ENCODE measurements at regions not wholly inside any gene's neighbourhood (a gene's known extent, or its start where the extent isn't known, plus 50 kb on each side); places are given as distances from the start of the nearest gene placed in this dataset.

DNA sequence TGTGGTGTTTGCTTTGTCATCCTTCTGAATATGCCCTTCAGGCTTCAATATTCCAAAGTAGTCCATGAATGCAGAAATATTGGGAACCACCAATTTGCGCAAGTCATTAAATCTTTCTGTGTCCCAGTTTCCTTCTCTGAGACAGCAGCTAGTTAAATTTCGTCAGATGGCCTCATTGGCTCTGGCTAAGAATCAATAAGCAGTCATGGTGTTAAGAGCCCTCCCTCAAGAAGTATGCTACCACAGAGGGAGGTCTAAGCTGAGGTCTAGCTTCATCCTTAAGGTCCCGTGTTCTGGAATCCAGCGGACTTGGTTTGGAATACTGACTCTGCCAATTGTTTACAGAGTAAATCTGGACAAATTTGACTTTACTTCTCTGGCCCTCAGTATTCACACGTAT is 59.1 kb upstream of the C5orf58 start:
- TF ChIP-seq, protein P1, sequence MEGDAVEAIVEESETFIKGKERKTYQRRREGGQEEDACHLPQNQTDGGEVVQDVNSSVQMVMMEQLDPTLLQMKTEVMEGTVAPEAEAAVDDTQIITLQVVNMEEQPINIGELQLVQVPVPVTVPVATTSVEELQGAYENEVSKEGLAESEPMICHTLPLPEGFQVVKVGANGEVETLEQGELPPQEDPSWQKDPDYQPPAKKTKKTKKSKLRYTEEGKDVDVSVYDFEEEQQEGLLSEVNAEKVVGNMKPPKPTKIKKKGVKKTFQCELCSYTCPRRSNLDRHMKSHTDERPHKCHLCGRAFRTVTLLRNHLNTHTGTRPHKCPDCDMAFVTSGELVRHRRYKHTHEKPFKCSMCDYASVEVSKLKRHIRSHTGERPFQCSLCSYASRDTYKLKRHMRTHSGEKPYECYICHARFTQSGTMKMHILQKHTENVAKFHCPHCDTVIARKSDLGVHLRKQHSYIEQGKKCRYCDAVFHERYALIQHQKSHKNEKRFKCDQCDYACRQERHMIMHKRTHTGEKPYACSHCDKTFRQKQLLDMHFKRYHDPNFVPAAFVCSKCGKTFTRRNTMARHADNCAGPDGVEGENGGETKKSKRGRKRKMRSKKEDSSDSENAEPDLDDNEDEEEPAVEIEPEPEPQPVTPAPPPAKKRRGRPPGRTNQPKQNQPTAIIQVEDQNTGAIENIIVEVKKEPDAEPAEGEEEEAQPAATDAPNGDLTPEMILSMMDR (conservative IDR thresholded peaks at IDR 0.05; ENCODE audit: low read depth, low read length) = no peak
- TF ChIP-seq EZH2 (IDR thresholded peaks at IDR 0.05; ENCODE audit: borderline replicate concordance, low read depth, low read length, poor library complexity, severe bottlenecking) = no peak
